ENCODE measurements at regions not wholly inside any gene's neighbourhood (a gene's known extent, or its start where the extent isn't known, plus 50 kb on each side); places are given as distances from the start of the nearest gene placed in this dataset.
A peak's percentile ranks its signal among the peaks of the same experiment; 100 is the strongest.

DNA sequence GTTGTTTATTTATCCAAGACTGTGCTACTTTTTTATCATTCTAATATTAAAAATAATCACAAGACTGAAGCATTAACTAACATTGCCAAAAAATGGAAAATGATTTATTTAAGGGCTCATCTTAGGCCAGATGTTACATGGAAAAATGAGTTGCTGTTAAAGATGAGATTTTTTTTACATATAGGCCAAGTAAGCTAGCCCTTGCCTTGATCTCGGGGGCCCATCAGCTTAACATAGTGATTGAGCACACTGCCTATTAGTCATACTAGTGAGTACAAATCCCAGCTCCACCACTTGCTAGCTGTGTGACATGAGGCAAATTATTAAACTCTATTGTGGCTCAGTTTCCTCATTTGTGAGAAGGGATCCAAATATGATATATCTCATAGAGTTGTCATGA is 275.9 kb upstream of the SNX7 start:
- Histone ChIP-seq H3K27ac (ENCODE audit: low read depth, low read length) (no peak overlapping the region), H3K4me1 (ENCODE audit: insufficient read depth, low read length) (peaks cover 30% of the 10 kb centered on the region), H3K36me3 (ENCODE audit: insufficient read depth, low read length) (no peaks in the 10 kb centered on the region), H3K4me3 (ENCODE audit: low read length in 2 of 2) (no peak overlapping the region), H3K9me3 (ENCODE audit: control insufficient read depth in 1 of 2, low read length in 2 of 2) (no peaks in the 10 kb centered on the region), H3K27me3 (ENCODE audit: insufficient read depth, low read length) (no peaks in the 10 kb centered on the region)
- CTCF ChIA-PET (ENCODE audit: partially characterized antibody), result no interaction called here
- no peaks in the 10 kb centered on the region for H3K27me3 Mint-ChIP-seq
- H3K9me3 Mint-ChIP-seq, result no peaks in the 10 kb centered on the region
- no peak overlapping the region for H3K4me3 Mint-ChIP-seq
- H3K36me3 Mint-ChIP-seq, result no peaks in the 10 kb centered on the region
- POLR2A ChIA-PET (ENCODE audit: partially characterized antibody), result no interaction called here
- H3K4me1 Mint-ChIP-seq, result peaks cover 20 to 34% (median 27%) of the 10 kb centered on the region in 4 donors
- intact Hi-C loops (cut with micrococcal nuclease), result no loop called here
- no peak overlapping the region for H3K27ac Mint-ChIP-seq
- DNase-seq, result no peak

DNA sequence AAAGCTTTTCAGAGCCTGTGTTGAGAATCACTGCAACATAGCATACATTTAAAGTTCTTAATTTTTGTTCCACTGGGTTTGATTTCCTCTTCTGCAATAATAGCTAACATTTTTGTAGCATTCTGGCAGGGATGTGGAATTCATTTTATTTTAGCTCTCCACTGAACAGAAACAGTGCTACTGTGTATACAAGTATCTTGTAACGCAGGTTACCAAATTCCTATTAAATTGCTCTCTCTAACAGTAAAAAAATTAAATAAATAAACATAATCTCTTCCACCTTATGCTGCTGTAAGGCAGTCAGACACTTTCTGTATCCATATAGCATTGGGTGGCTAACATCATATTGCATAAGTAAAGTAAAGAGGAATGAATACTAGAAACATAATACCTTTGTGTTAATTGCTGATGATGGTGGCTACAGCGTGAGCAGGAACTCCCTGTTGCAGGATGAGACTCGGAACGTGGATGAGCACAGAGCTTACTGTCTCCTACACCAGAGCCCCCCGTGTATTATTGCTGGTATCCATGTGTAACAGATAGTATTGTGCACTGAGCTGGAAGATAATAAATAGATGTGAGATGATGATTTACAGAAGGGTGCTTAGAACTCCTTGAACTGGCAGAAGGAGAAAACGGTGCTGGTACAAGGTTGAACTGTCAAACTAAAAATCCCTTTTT is 276.9 kb upstream of the SNX7 start:
- Histone ChIP-seq H3K27me3 (ENCODE audit: insufficient read depth, low read length) (no peaks in the 10 kb centered on the region), H3K27ac (ENCODE audit: low read depth, low read length) (no peak overlapping the region), H3K4me3 (ENCODE audit: low read length in 2 of 2) (no peak overlapping the region), H3K9me3 (ENCODE audit: control insufficient read depth in 1 of 2, low read length in 2 of 2) (no peaks in the 10 kb centered on the region), H3K36me3 (ENCODE audit: insufficient read depth, low read length) (no peaks in the 10 kb centered on the region), H3K4me1 (ENCODE audit: insufficient read depth, low read length) (peaks cover 29% of the 10 kb centered on the region)
- Mint-ChIP-seq H3K4me1 (peaks cover 18 to 32% (median 24%) of the 10 kb centered on the region in 4 donors), H3K9me3 (no peaks in the 10 kb centered on the region), H3K27me3 (no peaks in the 10 kb centered on the region), H3K36me3 (no peaks in the 10 kb centered on the region), H3K27ac (peak overlapping the region in 1 of 7 donors; percentile 61), H3K4me3 (no peak overlapping the region)
- intact Hi-C loops (cut with micrococcal nuclease), result no loop called here
- CTCF ChIA-PET (ENCODE audit: partially characterized antibody), result no interaction called here
- no peak for DNase-seq
- POLR2A ChIA-PET (ENCODE audit: partially characterized antibody), result no interaction called here

DNA sequence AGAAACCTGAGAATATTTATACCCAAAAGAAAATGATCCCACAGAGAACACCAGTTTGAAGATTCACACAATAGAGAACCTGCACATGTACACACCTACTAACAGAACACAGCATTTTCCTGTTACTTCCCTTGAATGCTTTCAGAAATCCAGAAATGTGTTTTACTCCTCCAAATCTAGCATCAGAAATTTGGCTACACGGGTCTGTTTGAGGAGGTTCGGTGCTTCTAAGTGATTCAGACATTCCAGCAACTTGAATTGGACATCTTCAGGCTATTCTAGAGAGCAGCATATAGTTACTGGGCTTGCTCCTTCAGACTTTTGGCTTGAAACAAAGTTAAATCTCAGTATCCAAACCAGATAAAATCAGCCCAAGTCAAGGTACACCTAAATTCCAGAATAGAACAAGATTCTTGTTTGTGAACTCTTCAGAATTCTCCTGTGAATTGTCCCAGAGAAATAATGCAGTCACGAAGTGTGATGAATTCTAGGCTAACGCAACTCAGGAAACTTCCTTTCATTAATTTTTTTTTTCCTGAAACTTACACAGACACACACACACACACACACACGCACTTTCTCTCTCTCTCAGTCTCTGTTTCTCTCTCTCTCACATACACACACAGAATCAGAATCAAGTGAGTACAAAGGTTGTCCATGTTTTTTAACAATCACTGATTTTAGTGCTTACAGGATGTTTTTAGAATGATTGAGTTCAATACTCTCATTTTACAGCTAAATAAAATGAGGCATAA is 278.4 kb upstream of the SNX7 start:
- Mint-ChIP-seq H3K4me1 (peaks cover 8 to 21% (median 15%) of the 10 kb centered on the region in 4 donors), H3K9me3 (no peaks in the 10 kb centered on the region), H3K27ac (no peak overlapping the region), H3K4me3 (no peak overlapping the region), H3K36me3 (no peaks in the 10 kb centered on the region), H3K27me3 (no peaks in the 10 kb centered on the region)
- H3K27me3 ChIP-seq (ENCODE audit: insufficient read depth, low read length), result no peaks in the 10 kb centered on the region
- no peaks in the 10 kb centered on the region for H3K9me3 ChIP-seq (ENCODE audit: control insufficient read depth in 1 of 2, low read length in 2 of 2)
- ChIA-PET CTCF (ENCODE audit: partially characterized antibody) (no interaction called here), POLR2A (ENCODE audit: partially characterized antibody) (no interaction called here)
- H3K36me3 ChIP-seq (ENCODE audit: insufficient read depth, low read length), result no peaks in the 10 kb centered on the region
- no peak overlapping the region for H3K4me3 ChIP-seq (ENCODE audit: low read length in 2 of 2)
- H3K27ac ChIP-seq (ENCODE audit: low read depth, low read length), result no peak overlapping the region
- intact Hi-C loops (cut with micrococcal nuclease), result no loop called here
- H3K4me1 ChIP-seq (ENCODE audit: insufficient read depth, low read length), result peaks cover 15% of the 10 kb centered on the region
- DNase-seq, result no peak

DNA sequence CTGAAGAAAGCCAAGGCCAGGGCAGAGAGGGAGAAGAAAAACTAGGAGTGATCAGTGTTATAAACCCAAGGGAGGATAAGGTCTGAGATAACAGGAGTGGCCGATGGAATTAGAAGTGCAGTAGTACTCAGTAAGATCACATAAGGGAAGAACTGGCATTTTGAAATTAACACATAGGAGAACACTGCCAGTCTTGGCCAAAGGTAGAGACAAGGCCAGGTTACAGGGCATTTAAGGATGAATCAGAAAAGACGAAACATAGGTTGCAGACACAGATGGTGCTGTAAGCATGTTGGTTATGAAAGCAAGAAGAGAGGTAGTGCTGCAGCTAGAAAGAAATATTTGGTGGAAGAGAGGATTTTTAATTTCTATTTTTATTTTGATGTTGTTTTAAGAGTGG is 278.9 kb upstream of the SNX7 start:
- Mint-ChIP-seq H3K27me3 (no peaks in the 10 kb centered on the region), H3K36me3 (no peaks in the 10 kb centered on the region), H3K9me3 (no peaks in the 10 kb centered on the region), H3K27ac (no peak overlapping the region), H3K4me3 (no peak overlapping the region), H3K4me1 (peaks cover 3 to 16% (median 9%) of the 10 kb centered on the region in 4 donors)
- Histone ChIP-seq H3K4me3 (ENCODE audit: low read length in 2 of 2) (no peak overlapping the region), H3K27ac (ENCODE audit: low read depth, low read length) (no peak overlapping the region), H3K27me3 (ENCODE audit: insufficient read depth, low read length) (no peaks in the 10 kb centered on the region), H3K9me3 (ENCODE audit: control insufficient read depth in 1 of 2, low read length in 2 of 2) (no peaks in the 10 kb centered on the region), H3K4me1 (ENCODE audit: insufficient read depth, low read length) (peaks cover 9% of the 10 kb centered on the region), H3K36me3 (ENCODE audit: insufficient read depth, low read length) (no peaks in the 10 kb centered on the region)
- intact Hi-C loops (cut with micrococcal nuclease), result no loop called here
- ChIA-PET CTCF (ENCODE audit: partially characterized antibody) (no interaction called here), POLR2A (ENCODE audit: partially characterized antibody) (no interaction called here)
- no peak for DNase-seq

DNA sequence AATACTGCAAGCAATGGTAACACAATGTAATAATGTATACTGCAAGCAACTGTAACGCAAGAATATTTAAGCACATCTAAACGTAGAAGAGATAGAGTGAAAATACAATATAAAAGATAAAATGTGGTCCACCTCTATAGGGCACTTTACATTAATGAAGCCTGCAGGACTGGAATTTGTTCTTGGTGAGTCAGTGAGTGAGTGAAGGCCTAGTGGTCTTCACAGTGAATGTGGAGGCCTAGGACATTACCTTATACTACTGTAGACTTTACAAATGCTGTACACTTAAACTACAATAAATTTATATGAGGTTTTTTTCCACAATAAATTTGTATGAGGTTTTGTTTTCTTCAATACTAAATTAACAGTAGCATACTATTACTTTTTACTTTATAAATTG is 287.4 kb upstream of the SNX7 start:
- CTCF ChIA-PET (ENCODE audit: partially characterized antibody), result interaction anchor here (1.4 kb wide), 1 partner anchor 14 kb away, joined by 3 read pairs; no protein-coding TSS in a partner anchor
- POLR2A ChIA-PET (ENCODE audit: partially characterized antibody), result no interaction called here
- H3K4me3 Mint-ChIP-seq, result no peak overlapping the region

DNA sequence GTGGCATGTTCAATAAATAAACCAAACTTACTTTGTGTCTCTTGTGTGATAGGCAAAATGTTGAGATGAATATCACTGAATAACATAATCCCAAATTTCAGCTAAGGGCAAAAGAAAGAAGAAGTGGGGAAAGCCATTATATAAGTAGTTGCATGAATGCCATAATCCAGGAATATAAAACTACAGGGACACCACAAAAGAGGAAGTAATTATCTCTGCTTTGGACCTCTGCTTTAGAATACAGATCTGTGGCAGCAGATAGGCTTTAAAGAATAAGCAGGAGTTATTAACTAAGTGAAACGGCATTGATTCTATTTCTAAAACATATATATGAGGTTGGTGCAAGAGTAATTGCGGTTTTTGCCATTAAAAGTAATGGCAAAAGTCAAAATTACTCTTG is 288.5 kb upstream of the SNX7 start:
- no peak for DNase-seq
- Mint-ChIP-seq H3K27ac (no peak overlapping the region), H3K9me3 (no peaks in the 10 kb centered on the region), H3K4me1 (peaks cover 0 to 12% (median 7%) of the 10 kb centered on the region in 4 donors), H3K4me3 (no peak overlapping the region), H3K27me3 (no peaks in the 10 kb centered on the region), H3K36me3 (no peaks in the 10 kb centered on the region)
- intact Hi-C loops (cut with micrococcal nuclease), result no loop called here
- no peaks in the 10 kb centered on the region for H3K27me3 ChIP-seq (ENCODE audit: insufficient read depth, low read length)
- H3K4me1 ChIP-seq (ENCODE audit: insufficient read depth, low read length), result no peaks in the 10 kb centered on the region
- no peaks in the 10 kb centered on the region for H3K36me3 ChIP-seq (ENCODE audit: insufficient read depth, low read length)
- no peak overlapping the region for H3K4me3 ChIP-seq (ENCODE audit: low read length in 2 of 2)
- ChIA-PET CTCF (ENCODE audit: partially characterized antibody) (interaction anchor here (1.4 kb wide), 1 partner anchor 15 kb away, joined by 3 read pairs; no protein-coding TSS in a partner anchor), POLR2A (ENCODE audit: partially characterized antibody) (no interaction called here)
- H3K9me3 ChIP-seq (ENCODE audit: control insufficient read depth in 1 of 2, low read length in 2 of 2), result no peaks in the 10 kb centered on the region
- H3K27ac ChIP-seq (ENCODE audit: low read depth, low read length), result no peak overlapping the region

More for the DNA sequence above, 287.4 kb upstream of the SNX7 start:
- Mint-ChIP-seq H3K4me1 (peaks cover 0 to 7% (median 3%) of the 10 kb centered on the region in 4 donors), H3K27ac (no peak overlapping the region), H3K27me3 (no peaks in the 10 kb centered on the region), H3K9me3 (no peaks in the 10 kb centered on the region), H3K36me3 (no peaks in the 10 kb centered on the region)
- Histone ChIP-seq H3K27me3 (ENCODE audit: insufficient read depth, low read length) (no peaks in the 10 kb centered on the region), H3K4me1 (ENCODE audit: insufficient read depth, low read length) (no peaks in the 10 kb centered on the region), H3K4me3 (ENCODE audit: low read length in 2 of 2) (no peak overlapping the region), H3K9me3 (ENCODE audit: control insufficient read depth in 1 of 2, low read length in 2 of 2) (no peaks in the 10 kb centered on the region), H3K27ac (ENCODE audit: low read depth, low read length) (no peak overlapping the region), H3K36me3 (ENCODE audit: insufficient read depth, low read length) (no peaks in the 10 kb centered on the region)
- DNase-seq, result no peak
- intact Hi-C loops (cut with micrococcal nuclease), result no loop called here

DNA sequence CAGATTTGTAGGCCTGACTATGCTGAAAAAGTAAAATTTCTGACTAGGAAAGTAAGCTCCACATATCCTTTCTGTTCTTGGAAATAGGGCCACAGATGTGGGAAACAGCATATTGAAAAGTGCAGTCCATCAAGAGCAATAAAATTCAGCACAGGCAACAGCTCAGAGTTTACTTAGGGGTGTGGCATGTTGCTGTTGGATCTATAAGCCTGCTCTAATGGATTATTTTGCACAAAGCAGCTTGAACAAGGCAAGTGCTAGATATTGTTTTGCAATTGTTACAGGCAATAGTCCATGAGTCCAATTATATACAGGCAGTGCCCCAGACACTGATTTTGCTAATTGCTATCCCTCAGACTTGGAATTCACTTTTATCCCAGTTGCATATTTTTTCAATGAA is 289.8 kb upstream of the SNX7 start:
- POLR2A ChIA-PET (ENCODE audit: partially characterized antibody), result no interaction called here
- Mint-ChIP-seq H3K27ac (no peak overlapping the region), H3K27me3 (no peaks in the 10 kb centered on the region), H3K4me3 (no peak overlapping the region), H3K9me3 (peaks cover 0 to 2% (median 0%) of the 10 kb centered on the region in 8 donors), H3K4me1 (peaks cover 0 to 12% (median 7%) of the 10 kb centered on the region in 4 donors), H3K36me3 (no peaks in the 10 kb centered on the region)
- Histone ChIP-seq H3K27ac (ENCODE audit: low read depth, low read length) (no peak overlapping the region), H3K9me3 (ENCODE audit: control insufficient read depth in 1 of 2, low read length in 2 of 2) (no peaks in the 10 kb centered on the region), H3K4me1 (ENCODE audit: insufficient read depth, low read length) (no peaks in the 10 kb centered on the region), H3K27me3 (ENCODE audit: insufficient read depth, low read length) (no peaks in the 10 kb centered on the region), H3K36me3 (ENCODE audit: insufficient read depth, low read length) (no peaks in the 10 kb centered on the region), H3K4me3 (ENCODE audit: low read length in 2 of 2) (no peak overlapping the region)
- CTCF ChIA-PET (ENCODE audit: partially characterized antibody), result no interaction called here
- intact Hi-C loops (cut with micrococcal nuclease), result no loop called here
- DNase-seq, result no peak

All from CD4-positive, alpha-beta memory T cell (primary cell).